HCT116 (cell line): ENCODE measurements at regions not wholly inside any gene's neighbourhood (a gene's known extent, or its start where the extent isn't known, plus 50 kb on each side); places are given as distances from the start of the nearest gene placed in this dataset.

Experiments
- ATAC-seq: fragments of 200-7000 bp; cut with Tn5 transposase; 2 replicates; pipeline ENCODE4 v1.9.1; 2020; ENCODE audit warnings: mild to moderate bottlenecking, moderate library complexity
- BruUV-seq: library from RNA; stranded (reverse); fragments of 400-500 nt; replicated peaks from 2 replicates; lab custom pipeline; 2021; lab: Mats Ljungman, UMichigan
- CTCF ChIA-PET: fragments of 300-600 bp; sonication (Branson Sonifier 250); formaldehyde crosslinking; loops from one replicate; lab custom pipeline; 2021; ENCODE audit warnings: antibody characterized with exemption; lab: Charles Lee
- POLR2A ChIA-PET: fragments of 300-600, 350-600 bp; sonication (Branson Sonifier 250); formaldehyde crosslinking; loops from one replicate; lab custom pipeline; 2021; ENCODE audit warnings: antibody characterized with exemption; lab: Charles Lee
- RAD21 ChIA-PET, 2 experiments: fragments of 300-600 bp; sonication (Branson Sonifier 250); formaldehyde crosslinking; loops; one replicate each; lab custom pipeline; 2023; ENCODE audit warnings: low total read pairs in 2 of 2; ENCODE audit not compliant: uncharacterized antibody in 2 of 2, unreplicated experiment in 2 of 2, low non-redundant PET in 1 of 2; lab: Charles Lee
- DNase-seq: peaks from one replicate; pipeline ENCODE4 v3.0.0-alpha.2; 2010; ENCODE audit warnings: low read depth, low spot score
- H2AFZ ChIP-seq: fragments of 200-600 bp; shearing (Covaris generic), sonication (generic); 2 replicates; pipeline ENCODE4 v1.6.1; 2017; ENCODE audit warnings: low read depth, mixed run types, mixed read lengths, antibody characterized with exemption, low read length; ENCODE audit not compliant: poor library complexity, severe bottlenecking
- H3K27ac ChIP-seq: 2 replicates; pipeline ENCODE4 v1.5.1; 2012; ENCODE audit warnings: low read depth, low read length
- H3K27me3 ChIP-seq: fragments of 200-600 bp; sonication (generic); 2 replicates; pipeline ENCODE4 v1.6.1; 2016; ENCODE audit warnings: mixed run types, low read length, mixed read lengths; ENCODE audit not compliant: insufficient read depth
- H3K36me3 ChIP-seq, 2 experiments: fragments of 200-500 bp in 1 of 2; fragments of 200-600 bp in 1 of 2; sonication (Bioruptor generic) in 1 of 2; sonication (generic) in 1 of 2; 2 replicates each; pipeline versions ENCODE4 v1.5.1 to v1.6.1; 2014 to 2016; ENCODE audit warnings: low read length in 2 of 2, inconsistent platforms in 1 of 2, mixed read lengths in 1 of 2, mixed run types in 1 of 2; ENCODE audit not compliant: insufficient read depth in 2 of 2, control insufficient read depth in 1 of 2
- H3K4me1 ChIP-seq, 2 experiments: fragments of 200-600 bp in 1 of 2; sonication (generic) in 1 of 2; 2 replicates each; pipeline versions ENCODE4 v1.5.1 to v1.6.1; 2012 to 2017; ENCODE audit warnings: low read length in 2 of 2, inconsistent platforms in 1 of 2, mild to moderate bottlenecking in 1 of 2, mixed read lengths in 1 of 2, mixed run types in 1 of 2, moderate library complexity in 1 of 2; ENCODE audit not compliant: insufficient read depth in 2 of 2, control insufficient read depth in 1 of 2
- H3K4me2 ChIP-seq: fragments of 200-600 bp; sonication (generic); 2 replicates; pipeline ENCODE4 v1.6.1; 2017; ENCODE audit warnings: mixed run types, low read length, mixed read lengths
- H3K4me3 ChIP-seq, 2 experiments: fragments of 200-600 bp in 1 of 2; sonication (generic) in 1 of 2; replicated peaks in 1 of 2; 2 replicates each; pipeline ENCODE4 v1.5.1; 2011 to 2016; ENCODE audit warnings: low read length in 2 of 2, control low read depth in 1 of 2, low read depth in 1 of 2, mild to moderate bottlenecking in 1 of 2, mixed read lengths in 1 of 2, mixed run types in 1 of 2
- H3K79me2 ChIP-seq: fragments of 200-600 bp; sonication (generic); 2 replicates; pipeline ENCODE4 v1.6.1; 2017; ENCODE audit warnings: mild to moderate bottlenecking, mixed run types, low read length, moderate library complexity, mixed read lengths; ENCODE audit not compliant: insufficient read depth
- H3K9ac ChIP-seq: fragments of 200-600 bp; sonication (generic); 2 replicates; pipeline ENCODE4 v1.6.1; 2016; ENCODE audit warnings: low read length, mixed read lengths
- H3K9me2 ChIP-seq: fragments of 200-600 bp; sonication (generic), shearing (Covaris generic); 2 replicates; pipeline ENCODE4 v1.6.1; 2017; ENCODE audit warnings: mixed run types, mild to moderate bottlenecking, moderate library complexity; ENCODE audit not compliant: insufficient read depth
- H3K9me3 ChIP-seq, 2 experiments: fragments of 200-500 bp in 1 of 2; fragments of 200-600 bp in 1 of 2; sonication (Bioruptor generic) in 1 of 2; sonication (generic) in 1 of 2; 2 replicates each; pipeline ENCODE4 v1.6.1; 2014 to 2017; ENCODE audit warnings: low read length in 2 of 2, mixed read lengths in 2 of 2, inconsistent platforms in 1 of 2, low read depth in 1 of 2, mild to moderate bottlenecking in 1 of 2, mixed run types in 1 of 2, moderate library complexity in 1 of 2; ENCODE audit not compliant: control insufficient read depth in 1 of 2, insufficient read depth in 1 of 2
- H4K20me1 ChIP-seq: fragments of 200-600 bp; sonication (generic), shearing (Covaris generic); 2 replicates; pipeline ENCODE4 v1.6.1; 2017; ENCODE audit warnings: mixed run types, mild to moderate bottlenecking, moderate library complexity; ENCODE audit not compliant: insufficient read depth
- ATF3 ChIP-seq: IDR thresholded peaks from 2 replicates; pipeline ENCODE4 v1.6.1; 2012
- CEBPB ChIP-seq: IDR thresholded peaks from 2 replicates; pipeline ENCODE4 v1.6.1; 2012; ENCODE audit warnings: low read depth
- EGR1 ChIP-seq: IDR thresholded peaks from 2 replicates; pipeline ENCODE4 v1.6.1; 2012; ENCODE audit warnings: low read depth
- EZH2phosphoT487 ChIP-seq: fragments of 200-600 bp; IDR thresholded peaks from 2 replicates; pipeline ENCODE4 v1.6.1; 2018; ENCODE audit warnings: antibody characterized with exemption, borderline replicate concordance
- FOSL1 ChIP-seq: IDR thresholded peaks from 2 replicates; pipeline ENCODE4 v1.6.1; 2012; ENCODE audit warnings: low read depth
- JUND ChIP-seq: IDR thresholded peaks from 2 replicates; pipeline ENCODE4 v1.6.1; 2012
- POLR2A ChIP-seq: IDR thresholded peaks from 2 replicates; pipeline ENCODE4 v1.7.0; 2011; ENCODE audit warnings: borderline replicate concordance; ENCODE audit not compliant: insufficient read depth, insufficient read length; ENCODE audit errors: extremely low read depth
- POLR2AphosphoS5 ChIP-seq: IDR thresholded peaks from 2 replicates; pipeline ENCODE4 v1.6.1; 2011; ENCODE audit warnings: mild to moderate bottlenecking, low read depth, low read length, moderate library complexity
- RAD21 ChIP-seq: IDR thresholded peaks from 2 replicates; pipeline ENCODE4 v1.6.1; 2012; ENCODE audit warnings: low read depth, mild to moderate bottlenecking
- SIN3A ChIP-seq: IDR thresholded peaks from 2 replicates; pipeline ENCODE4 v1.6.1; 2012; ENCODE audit warnings: low read depth
- ZBTB33 ChIP-seq: IDR thresholded peaks from 2 replicates; pipeline ENCODE4 v1.6.1; 2011; ENCODE audit warnings: mild to moderate bottlenecking, low read length, moderate library complexity; ENCODE audit not compliant: insufficient replicate concordance; ENCODE audit errors: extremely low read depth
- intact Hi-C: fragments of 100-400 bp; cut with micrococcal nuclease; formaldehyde crosslinking; loops from 2 replicates; pipeline ENCODE4 v1.10.0; 2022

GRCh38 chr4:86511590-86511989, 82.5 kb upstream of the PTPN13 start:
- Histone ChIP-seq H3K27me3 (no peaks in the 10 kb centered on the region), H3K9ac (no peak overlapping the region), H3K9me3 (no peaks in the 10 kb centered on the region), H3K36me3 (no peaks in the 10 kb centered on the region), H2AFZ (no peak overlapping the region), H3K4me3 (no peak overlapping the region), H3K9me2 (no peaks in the 10 kb centered on the region), H3K79me2 (no peaks in the 10 kb centered on the region), H4K20me1 (no peaks in the 10 kb centered on the region), H3K4me1 (no peaks in the 10 kb centered on the region), H3K27ac (no peak overlapping the region), H3K4me2 (no peak overlapping the region)
- no TSS peak for BruUV-seq
- RAD21 ChIA-PET, result no interaction called here
- CTCF ChIA-PET, result interaction anchor here (1.2 kb wide), 1 partner anchor 13 kb away, joined by 3 read pairs; no protein-coding TSS in a partner anchor
- intact Hi-C loops, result no loop called here
- POLR2A ChIA-PET, result no interaction called here
- TF ChIP-seq ZBTB33, result no peak
- TF ChIP-seq SIN3A, result no peak
- TF ChIP-seq RAD21, result no peak
- TF ChIP-seq JUND, result no peak
- no peak for TF ChIP-seq CEBPB
- no peak for TF ChIP-seq POLR2A
- TF ChIP-seq EGR1, result no peak
- TF ChIP-seq POLR2AphosphoS5, result no peak
- TF ChIP-seq FOSL1, result no peak
- no peak for TF ChIP-seq EZH2phosphoT487
- TF ChIP-seq ATF3, result no peak
- no peak for ATAC-seq
- DNase-seq, result no peak
